WERI-Rb-1 (cell line): ENCODE measurements at regions not wholly inside any gene's neighbourhood (a gene's known extent, or its start where the extent isn't known, plus 50 kb on each side); places are given as distances from the start of the nearest gene placed in this dataset.

Source experiments
- DNase-seq: peaks from one replicate; pipeline ENCODE4 v3.0.0-alpha.2; 2020
- H3K27ac ChIP-seq: fragments of 250-450 bp; sonication (Bioruptor Pico); 2 replicates; pipeline ENCODE4 v1.5.1; 2020; ENCODE audit warnings: mild to moderate bottlenecking, moderate library complexity
- H3K27me3 ChIP-seq: fragments of 250-450 bp; sonication (Bioruptor Pico); 2 replicates; pipeline ENCODE4 v1.5.1; 2021; ENCODE audit warnings: mild to moderate bottlenecking, low read depth, moderate library complexity; ENCODE audit not compliant: insufficient read depth, severe bottlenecking
- H3K36me3 ChIP-seq: fragments of 250-450 bp; sonication (Bioruptor Pico); 2 replicates; pipeline ENCODE4 v1.5.1; 2020; ENCODE audit warnings: mild to moderate bottlenecking, moderate library complexity
- H3K4me3 ChIP-seq: 2 replicates; pipeline ENCODE4 v1.5.1; 2011; ENCODE audit warnings: low read depth, mild to moderate bottlenecking, control low read depth, low read length
- H3K9me3 ChIP-seq: fragments of 250-450 bp; sonication (Bioruptor Pico); 2 replicates; pipeline ENCODE4 v1.5.1; 2021; ENCODE audit warnings: mild to moderate bottlenecking, moderate library complexity; ENCODE audit not compliant: severe bottlenecking
- TF ChIP-seq, protein P1 (sequence below): IDR thresholded peaks from 2 replicates; pipeline ENCODE4 v1.5.1; 2011; ENCODE audit warnings: low read depth, mild to moderate bottlenecking, control low read depth, inconsistent platforms, low read length

DNA sequence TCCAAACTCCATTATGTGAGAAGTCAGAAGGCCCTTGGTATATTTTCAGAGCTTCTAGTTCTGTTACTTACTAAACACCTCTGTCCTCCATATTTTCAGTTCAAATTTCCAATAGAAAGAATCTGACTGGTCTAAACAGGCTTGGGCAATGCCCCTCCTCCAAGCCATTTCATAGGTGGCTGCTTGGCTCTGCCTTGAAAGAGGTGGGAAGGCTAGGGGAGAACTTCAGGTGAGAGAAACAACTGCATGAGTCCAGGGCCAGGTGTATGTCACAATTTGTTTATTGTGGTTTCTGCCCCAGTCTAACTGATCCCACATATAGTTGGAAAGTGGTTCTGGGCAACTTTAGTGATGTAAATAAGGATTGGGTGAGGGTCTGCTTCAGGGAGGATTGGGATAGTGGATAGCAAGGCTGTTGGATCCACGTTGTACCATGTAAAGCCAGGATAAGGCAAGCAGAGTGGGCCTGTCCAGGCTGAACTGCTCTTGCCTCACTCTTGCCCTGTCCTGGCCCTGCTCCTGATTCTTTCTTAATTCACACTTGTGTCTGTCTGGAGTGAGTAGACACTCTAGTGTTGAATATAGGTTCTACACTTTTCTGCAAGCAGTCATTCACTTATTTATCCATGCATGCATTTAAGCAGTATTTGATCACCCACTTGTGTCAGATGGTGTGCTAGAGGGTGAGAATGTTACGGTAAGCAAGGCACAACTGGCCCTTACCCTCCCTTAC is 67.5 kb upstream of the COMTD1 start:
- no peaks in the 10 kb centered on the region for H3K27me3 ChIP-seq
- TF ChIP-seq, protein P1, sequence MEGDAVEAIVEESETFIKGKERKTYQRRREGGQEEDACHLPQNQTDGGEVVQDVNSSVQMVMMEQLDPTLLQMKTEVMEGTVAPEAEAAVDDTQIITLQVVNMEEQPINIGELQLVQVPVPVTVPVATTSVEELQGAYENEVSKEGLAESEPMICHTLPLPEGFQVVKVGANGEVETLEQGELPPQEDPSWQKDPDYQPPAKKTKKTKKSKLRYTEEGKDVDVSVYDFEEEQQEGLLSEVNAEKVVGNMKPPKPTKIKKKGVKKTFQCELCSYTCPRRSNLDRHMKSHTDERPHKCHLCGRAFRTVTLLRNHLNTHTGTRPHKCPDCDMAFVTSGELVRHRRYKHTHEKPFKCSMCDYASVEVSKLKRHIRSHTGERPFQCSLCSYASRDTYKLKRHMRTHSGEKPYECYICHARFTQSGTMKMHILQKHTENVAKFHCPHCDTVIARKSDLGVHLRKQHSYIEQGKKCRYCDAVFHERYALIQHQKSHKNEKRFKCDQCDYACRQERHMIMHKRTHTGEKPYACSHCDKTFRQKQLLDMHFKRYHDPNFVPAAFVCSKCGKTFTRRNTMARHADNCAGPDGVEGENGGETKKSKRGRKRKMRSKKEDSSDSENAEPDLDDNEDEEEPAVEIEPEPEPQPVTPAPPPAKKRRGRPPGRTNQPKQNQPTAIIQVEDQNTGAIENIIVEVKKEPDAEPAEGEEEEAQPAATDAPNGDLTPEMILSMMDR: no peak
- peaks cover 16% of the 10 kb centered on the region for H3K9me3 ChIP-seq
- H3K27ac ChIP-seq: no peak overlapping the region
- no peak for DNase-seq
- H3K4me3 ChIP-seq: no peak overlapping the region
- H3K36me3 ChIP-seq: no peaks in the 10 kb centered on the region

DNA sequence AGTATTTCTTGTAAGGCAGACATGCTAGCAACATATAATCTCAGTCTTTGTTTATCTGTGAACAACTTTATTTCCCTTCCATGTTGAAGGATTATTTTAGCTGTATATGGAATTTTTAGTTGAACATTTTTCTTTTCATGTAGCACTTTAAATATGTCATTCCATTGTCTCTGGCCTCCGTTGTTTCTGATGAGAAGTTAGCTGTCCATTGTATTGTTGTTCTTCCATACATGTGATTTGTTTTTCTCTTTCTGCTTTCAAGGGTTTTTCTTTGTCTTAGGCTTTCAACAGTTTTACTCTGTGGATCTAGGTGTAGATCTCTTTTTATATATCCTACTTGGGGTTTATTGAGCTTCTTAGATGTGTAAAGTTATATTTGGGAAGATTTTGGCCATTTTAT is 66.3 kb upstream of the COMTD1 start:
- no peak for DNase-seq
- peaks cover 12% of the 10 kb centered on the region for H3K9me3 ChIP-seq
- TF ChIP-seq, protein P1: no peak
- H3K27me3 ChIP-seq: no peaks in the 10 kb centered on the region
- H3K36me3 ChIP-seq: no peaks in the 10 kb centered on the region
- H3K27ac ChIP-seq: no peak overlapping the region
- H3K4me3 ChIP-seq: no peak overlapping the region

DNA sequence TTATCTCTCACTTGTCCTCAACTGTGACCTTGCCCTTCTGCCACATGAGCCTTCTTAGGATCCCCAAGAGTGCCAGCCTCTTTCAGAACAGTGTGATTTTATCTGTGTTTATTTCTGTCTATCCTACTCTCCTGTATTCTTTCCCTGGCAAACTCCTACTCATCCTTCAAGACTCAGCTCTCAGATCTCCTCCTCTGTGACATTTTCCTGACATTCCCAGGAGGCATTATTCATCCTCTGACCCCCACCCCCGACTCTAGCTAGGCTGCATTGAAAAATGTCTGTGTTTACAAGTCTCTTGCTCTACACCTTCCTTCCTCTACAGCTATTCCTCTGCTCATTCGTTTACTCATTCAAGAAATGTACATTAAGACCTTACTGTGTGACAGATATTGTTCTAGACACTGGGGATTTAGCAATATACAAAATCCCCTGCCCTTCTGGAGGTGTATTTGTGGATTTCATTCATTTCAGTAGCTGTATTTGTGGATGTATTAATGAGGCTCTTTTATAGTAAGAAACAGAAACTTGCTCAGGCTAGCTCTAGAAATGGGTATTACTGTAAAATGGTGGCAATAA is 61.4 kb upstream of the COMTD1 start:
- Histone ChIP-seq H3K4me3 (no peak overlapping the region), H3K27ac (peak overlapping the region; percentile 89), H3K27me3 (no peaks in the 10 kb centered on the region), H3K36me3 (no peaks in the 10 kb centered on the region), H3K9me3 (peaks cover 6% of the 10 kb centered on the region)
- no peak for DNase-seq
- TF ChIP-seq, protein P1: no peak

DNA sequence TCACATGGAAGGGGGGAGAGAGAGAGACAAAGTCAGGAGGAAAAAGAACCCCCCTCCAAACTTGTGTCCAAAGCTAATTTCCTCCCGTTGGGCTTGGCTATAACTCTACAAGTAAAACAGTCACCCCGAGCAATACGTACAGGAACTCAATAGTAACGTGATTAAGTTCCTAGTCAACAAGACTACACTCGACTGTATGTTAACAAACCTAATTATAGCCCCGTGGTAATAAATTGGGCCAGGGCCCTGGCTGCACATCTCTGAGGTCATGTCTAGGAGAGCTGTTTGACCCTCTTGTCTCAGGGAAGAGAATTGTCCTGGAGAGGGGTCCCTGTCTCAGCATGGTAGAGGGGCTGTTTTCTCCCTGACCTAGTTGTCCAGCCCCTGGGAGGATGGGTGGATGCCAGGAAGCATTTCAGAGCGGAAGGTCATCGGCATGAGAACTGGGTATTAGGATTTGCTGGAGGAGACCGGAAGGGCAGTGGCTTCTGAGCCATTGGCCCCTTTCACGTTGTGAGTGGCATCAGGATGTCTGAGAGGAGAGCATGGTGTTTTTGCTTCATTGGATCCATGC is 60.2 kb upstream of the COMTD1 start:
- peaks cover 6% of the 10 kb centered on the region for H3K9me3 ChIP-seq
- no peaks in the 10 kb centered on the region for H3K27me3 ChIP-seq
- peak overlapping the region; percentile 89 for H3K27ac ChIP-seq
- TF ChIP-seq, protein P1: no peak
- peak; percentile 33 for DNase-seq
- no peaks in the 10 kb centered on the region for H3K36me3 ChIP-seq
- peak overlapping the region; percentile 47 for H3K4me3 ChIP-seq

DNA sequence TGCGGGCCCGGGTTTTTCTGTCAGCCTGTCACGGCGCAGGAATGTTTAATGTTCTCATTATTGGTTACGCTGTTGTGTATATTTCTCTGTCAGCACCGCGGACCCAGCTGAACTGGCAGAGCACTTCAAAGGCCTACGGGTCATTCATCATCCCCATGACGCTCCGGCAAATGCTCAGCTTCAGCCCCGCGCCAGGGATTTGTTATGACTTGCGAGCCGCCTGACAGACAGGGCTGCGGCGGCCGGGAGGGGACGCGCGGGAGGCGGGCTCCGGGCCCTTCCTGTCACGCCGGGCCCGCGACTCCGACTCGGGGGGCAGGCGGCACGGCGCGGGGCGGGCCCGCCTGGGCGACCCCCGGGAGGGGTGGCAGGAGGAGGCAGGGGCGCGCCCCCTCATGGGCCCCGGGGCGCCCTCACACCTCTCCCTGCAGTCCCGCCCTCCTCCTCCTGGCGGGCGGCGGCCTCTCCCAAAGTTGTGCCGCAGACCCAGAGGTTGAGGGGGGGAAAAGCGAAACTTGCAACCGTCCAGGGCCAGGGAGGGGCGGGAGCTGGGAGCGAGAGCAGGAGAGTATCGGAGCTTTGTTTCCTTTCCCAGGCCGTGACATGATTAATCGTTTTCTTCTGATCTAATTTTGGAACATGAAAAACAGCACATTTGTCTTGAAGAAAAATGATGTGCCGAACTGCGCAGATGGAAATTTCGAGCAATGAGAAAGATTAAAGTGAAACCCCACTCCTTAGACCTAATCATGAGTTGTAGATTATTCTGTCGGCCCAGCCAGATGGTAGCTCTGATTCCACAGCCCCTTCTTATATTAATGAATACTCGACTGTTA is 59.3 kb upstream of the COMTD1 start:
- Histone ChIP-seq H3K36me3 (no peaks in the 10 kb centered on the region), H3K27me3 (no peaks in the 10 kb centered on the region), H3K4me3 (peak overlapping the region; percentile 47), H3K9me3 (peaks cover 6% of the 10 kb centered on the region), H3K27ac (peak overlapping the region; percentile 89)
- peak; percentile 82 for DNase-seq
- TF ChIP-seq, protein P1: 0 out of 2 replicates have a peak, but pooled peaks have one; percentile 0
